Type B pancreatic cell (in vitro differentiated cells): ENCODE measurements at regions not wholly inside any gene's neighbourhood (a gene's known extent, or its start where the extent isn't known, plus 50 kb on each side); places are given as distances from the start of the nearest gene placed in this dataset.

ENCODE experiments used
- DNase-seq: peaks from one replicate; pipeline ENCODE4 v3.0.0; 2021; ENCODE audit warnings: mixed read lengths; ENCODE audit not compliant: unreplicated experiment; ENCODE audit errors: extremely low spot score
- H3K27ac Mint-ChIP-seq: 2 replicates; pipeline ENCODE4 v1.8.0; 2021; ENCODE audit warnings: mild to moderate bottlenecking, mixed read lengths
- H3K27me3 Mint-ChIP-seq: 2 replicates; pipeline ENCODE4 v1.8.0; 2021; ENCODE audit warnings: mixed read lengths
- H3K36me3 Mint-ChIP-seq: 2 replicates; pipeline ENCODE4 v1.8.0; 2021; ENCODE audit warnings: mixed read lengths
- H3K4me1 Mint-ChIP-seq: one replicate; pipeline ENCODE4 v1.8.0; 2021; ENCODE audit warnings: mixed read lengths; ENCODE audit not compliant: unreplicated experiment
- H3K4me3 Mint-ChIP-seq: 2 replicates; pipeline ENCODE4 v1.8.0; 2021; ENCODE audit warnings: mild to moderate bottlenecking, mixed read lengths
- H3K9me3 Mint-ChIP-seq: 2 replicates; pipeline ENCODE4 v1.8.0; 2021; ENCODE audit warnings: mixed read lengths
- CTCF ChIP-seq: fragments of 200-600 bp; sonication (generic); conservative IDR thresholded peaks from 2 replicates; pipeline ENCODE4 v1.5.0; 2021; ENCODE audit warnings: antibody characterized with exemption, mild to moderate bottlenecking

- TF ChIP-seq CTCF = no peak
- Mint-ChIP-seq H3K27ac (no peak overlapping the region), H3K36me3 (no peaks in the 10 kb centered on the region), H3K27me3 (no peaks in the 10 kb centered on the region), H3K4me1 (no peaks in the 10 kb centered on the region), H3K9me3 (no peaks in the 10 kb centered on the region), H3K4me3 (no peak overlapping the region)
- no peak for DNase-seq
These were observed 448.4 kb downstream of the EPM2A start for GRCh38 chr6:145286916-145287315.

GRCh38 chr6:145289573-145289972 is 445.7 kb downstream of the EPM2A start:
- Mint-ChIP-seq H3K4me1 (no peaks in the 10 kb centered on the region), H3K4me3 (no peak overlapping the region), H3K27me3 (no peaks in the 10 kb centered on the region), H3K27ac (no peak overlapping the region), H3K36me3 (no peaks in the 10 kb centered on the region), H3K9me3 (no peaks in the 10 kb centered on the region)
- DNase-seq = no peak
- TF ChIP-seq CTCF = no peak

GRCh38 chr6:145290122-145290521 is 445.2 kb downstream of the EPM2A start:
- H3K36me3 Mint-ChIP-seq = no peaks in the 10 kb centered on the region
- no peak for TF ChIP-seq CTCF
- no peaks in the 10 kb centered on the region for H3K4me1 Mint-ChIP-seq
- no peak overlapping the region for H3K27ac Mint-ChIP-seq
- no peak for DNase-seq
- H3K27me3 Mint-ChIP-seq = no peaks in the 10 kb centered on the region
- no peak overlapping the region for H3K4me3 Mint-ChIP-seq
- H3K9me3 Mint-ChIP-seq = no peaks in the 10 kb centered on the region

GRCh38 chr6:145292066-145292465 is 443.3 kb downstream of the EPM2A start:
- Mint-ChIP-seq H3K9me3 (no peaks in the 10 kb centered on the region), H3K27ac (no peak overlapping the region), H3K4me3 (no peak overlapping the region), H3K4me1 (no peaks in the 10 kb centered on the region), H3K36me3 (no peaks in the 10 kb centered on the region), H3K27me3 (no peaks in the 10 kb centered on the region)
- TF ChIP-seq CTCF = no peak
- no peak for DNase-seq

GRCh38 chr6:145294942-145295341 is 440.4 kb downstream of the EPM2A start:
- no peaks in the 10 kb centered on the region for H3K9me3 Mint-ChIP-seq
- no peak for DNase-seq
- no peak overlapping the region for H3K27ac Mint-ChIP-seq
- TF ChIP-seq CTCF = no peak
- H3K27me3 Mint-ChIP-seq = no peaks in the 10 kb centered on the region
- no peaks in the 10 kb centered on the region for H3K36me3 Mint-ChIP-seq
- H3K4me3 Mint-ChIP-seq = no peak overlapping the region
- no peaks in the 10 kb centered on the region for H3K4me1 Mint-ChIP-seq

- no peaks in the 10 kb centered on the region for H3K36me3 Mint-ChIP-seq
- no peak overlapping the region for H3K27ac Mint-ChIP-seq
- no peaks in the 10 kb centered on the region for H3K4me1 Mint-ChIP-seq
- H3K9me3 Mint-ChIP-seq = no peaks in the 10 kb centered on the region
- no peak for TF ChIP-seq CTCF
- H3K4me3 Mint-ChIP-seq = no peak overlapping the region
- H3K27me3 Mint-ChIP-seq = no peaks in the 10 kb centered on the region
- no peak for DNase-seq
These were observed 439.6 kb downstream of the EPM2A start for GRCh38 chr6:145295746-145296145.
